Omental fat pad (tissue), 3 donors: ENCODE measurements at regions not wholly inside any gene's neighbourhood (a gene's known extent, or its start where the extent isn't known, plus 50 kb on each side); places are given as distances from the start of the nearest gene placed in this dataset.

ENCODE experiments used
- ATAC-seq: fragments of 150-250 bp; one replicate; pipeline ENCODE4 v1.9.1; 2016; ENCODE audit warnings: mild to moderate bottlenecking, moderate library complexity; ENCODE audit not compliant: low FRiP score
- DNase-seq: peaks from one replicate; pipeline ENCODE4 v3.0.0-alpha.2; 2019; ENCODE audit warnings: low spot score
- TF ChIP-seq, protein P1 (sequence below), 3 donors: fragments of 450-650 bp; IDR thresholded peaks; one replicate each; pipeline ENCODE4 v1.5.1; 2016 to 2017; ENCODE audit warnings: antibody characterized with exemption in 3 of 3, mild to moderate bottlenecking in 3 of 3, moderate library complexity in 2 of 3

DNA sequence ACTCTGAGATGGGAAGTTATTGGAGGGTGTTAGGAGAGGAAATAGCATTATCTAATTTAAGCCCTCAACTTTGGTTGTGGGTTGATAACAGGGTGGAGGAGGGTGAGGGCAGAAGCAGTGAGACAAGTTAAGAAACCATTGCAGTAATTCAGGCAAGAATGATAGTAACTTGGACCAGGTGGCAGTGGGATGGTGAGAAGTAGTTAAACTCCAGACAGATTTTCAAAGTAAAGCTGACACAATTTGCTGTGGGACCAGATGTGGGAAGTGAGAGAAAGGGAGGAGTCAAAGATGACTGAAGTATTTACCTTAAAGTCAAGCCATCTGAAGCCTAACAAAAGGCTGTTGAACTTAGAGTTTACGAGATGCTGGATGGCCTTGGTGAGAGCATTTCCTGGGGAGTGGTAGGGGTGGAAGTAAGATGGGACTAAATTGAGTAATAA is 163.2 kb upstream of the KLF7 start:
- ATAC-seq (no peak), DNase-seq (no peak)
- TF ChIP-seq, protein P1, sequence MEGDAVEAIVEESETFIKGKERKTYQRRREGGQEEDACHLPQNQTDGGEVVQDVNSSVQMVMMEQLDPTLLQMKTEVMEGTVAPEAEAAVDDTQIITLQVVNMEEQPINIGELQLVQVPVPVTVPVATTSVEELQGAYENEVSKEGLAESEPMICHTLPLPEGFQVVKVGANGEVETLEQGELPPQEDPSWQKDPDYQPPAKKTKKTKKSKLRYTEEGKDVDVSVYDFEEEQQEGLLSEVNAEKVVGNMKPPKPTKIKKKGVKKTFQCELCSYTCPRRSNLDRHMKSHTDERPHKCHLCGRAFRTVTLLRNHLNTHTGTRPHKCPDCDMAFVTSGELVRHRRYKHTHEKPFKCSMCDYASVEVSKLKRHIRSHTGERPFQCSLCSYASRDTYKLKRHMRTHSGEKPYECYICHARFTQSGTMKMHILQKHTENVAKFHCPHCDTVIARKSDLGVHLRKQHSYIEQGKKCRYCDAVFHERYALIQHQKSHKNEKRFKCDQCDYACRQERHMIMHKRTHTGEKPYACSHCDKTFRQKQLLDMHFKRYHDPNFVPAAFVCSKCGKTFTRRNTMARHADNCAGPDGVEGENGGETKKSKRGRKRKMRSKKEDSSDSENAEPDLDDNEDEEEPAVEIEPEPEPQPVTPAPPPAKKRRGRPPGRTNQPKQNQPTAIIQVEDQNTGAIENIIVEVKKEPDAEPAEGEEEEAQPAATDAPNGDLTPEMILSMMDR (IDR thresholded peaks at IDR 0.05): no peak

DNA sequence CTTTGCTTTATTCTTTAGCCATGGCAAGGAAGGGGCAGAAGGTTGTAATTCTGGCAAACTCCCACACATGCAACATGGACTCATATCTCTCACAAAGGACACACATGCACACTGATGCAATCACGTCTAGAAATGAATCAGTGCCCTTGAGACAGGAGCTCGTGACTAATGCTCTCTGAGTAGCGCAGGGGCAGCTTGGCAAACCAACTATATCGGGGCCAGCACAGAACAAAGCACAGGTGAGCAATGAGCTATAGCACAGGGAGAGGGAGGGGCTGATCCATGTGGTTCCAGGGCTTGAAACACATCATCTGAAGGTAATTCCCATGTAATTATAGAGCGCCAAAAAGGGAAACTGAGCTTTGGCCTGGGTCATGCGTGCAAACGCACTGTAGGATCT is 165.2 kb upstream of the KLF7 start:
- ATAC-seq (peak; percentile 68), DNase-seq (peak; percentile 40)
- TF ChIP-seq, protein P1 (IDR thresholded peaks at IDR 0.05): no peak

DNA sequence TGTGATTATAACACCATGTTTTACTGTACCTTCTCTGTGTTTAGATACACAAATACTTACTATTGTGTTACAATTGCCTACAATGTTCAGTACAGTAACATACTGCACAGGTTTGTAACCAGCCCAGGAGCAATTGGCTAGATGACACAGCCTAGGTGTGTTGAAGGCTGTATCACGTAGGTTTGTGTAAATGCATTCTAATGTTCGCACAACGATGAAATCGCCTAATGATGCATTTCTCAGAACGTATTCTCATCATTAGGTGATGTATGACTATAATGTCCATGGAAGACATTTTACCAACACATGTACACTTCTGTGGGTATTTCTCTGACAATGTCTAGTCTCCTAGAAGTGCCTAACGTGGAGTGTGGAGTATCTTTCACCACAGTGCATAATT is 165.9 kb upstream of the KLF7 start:
- DNase-seq (no peak), ATAC-seq (no peak)
- TF ChIP-seq, protein P1 (IDR thresholded peaks at IDR 0.05): no peak

DNA sequence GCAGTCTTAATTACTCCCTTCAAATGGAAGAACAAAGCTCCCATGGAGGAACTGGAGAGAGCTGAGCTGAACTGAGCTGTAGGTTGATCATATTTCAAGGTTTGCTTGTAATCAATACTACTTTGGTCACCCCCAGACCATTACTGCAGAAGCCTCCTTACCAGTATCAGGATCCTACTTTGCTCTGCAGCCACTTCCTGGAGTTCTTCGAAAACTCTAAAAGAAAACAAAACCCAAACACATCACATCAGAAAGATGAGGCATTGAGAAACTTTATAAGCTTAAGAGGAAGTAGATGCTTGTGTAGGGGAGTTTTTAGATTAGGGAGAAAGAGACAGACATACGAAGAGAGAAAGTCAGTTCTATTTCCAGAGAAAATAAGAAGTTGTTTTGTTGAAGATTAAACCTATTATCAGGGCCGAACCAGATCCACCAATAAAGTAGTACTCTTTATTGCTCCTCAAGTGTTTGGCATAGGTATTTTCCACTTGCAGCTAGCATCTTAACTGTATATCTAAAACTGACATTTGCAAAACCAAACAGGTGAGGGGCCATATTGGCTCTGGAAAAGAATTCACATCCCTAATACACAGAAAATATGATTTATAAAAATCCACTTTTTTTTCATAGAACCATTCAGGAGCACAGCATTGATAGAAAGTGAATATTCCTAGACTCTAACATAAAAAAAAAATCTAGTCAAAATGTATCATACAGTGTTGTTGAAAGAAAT is 166.9 kb upstream of the KLF7 start:
- ATAC-seq (no peak), DNase-seq (no peak)
- TF ChIP-seq, protein P1 (IDR thresholded peaks at IDR 0.05): no peak

DNA sequence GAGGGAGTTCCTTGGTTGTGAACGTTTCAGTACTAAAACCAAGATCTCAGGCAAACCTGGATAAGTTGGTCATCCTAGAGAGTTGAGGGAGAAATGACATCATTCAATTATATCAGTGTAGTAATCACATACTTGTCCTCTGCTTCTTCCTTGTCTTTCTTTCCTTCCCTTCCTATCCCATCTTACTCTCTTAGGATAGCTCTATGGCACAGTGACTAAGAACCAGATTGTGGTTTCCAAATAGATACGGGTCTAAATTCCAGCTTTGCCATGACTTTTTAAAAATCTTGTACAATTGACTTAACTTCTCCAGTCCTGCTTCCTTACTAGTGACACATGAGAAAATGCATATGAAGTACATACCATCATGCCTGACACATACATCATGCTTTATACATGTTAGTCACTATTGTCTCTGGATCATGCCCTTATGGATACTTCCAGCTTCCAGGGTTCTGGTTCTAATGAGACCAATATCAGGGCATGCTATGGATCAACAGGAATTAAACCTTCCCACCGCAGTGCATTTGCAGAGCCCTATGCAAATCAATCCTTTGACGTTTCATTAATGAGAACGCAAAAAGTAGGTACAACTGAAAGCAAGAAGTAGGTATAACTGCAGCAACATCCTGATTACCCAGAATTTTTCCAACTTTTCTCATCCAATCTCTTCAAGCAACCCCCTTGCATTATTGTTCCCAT is 168.0 kb upstream of the KLF7 start:
- ATAC-seq: no peak
- no peak for DNase-seq
- TF ChIP-seq, protein P1 (IDR thresholded peaks at IDR 0.05): no peak

DNA sequence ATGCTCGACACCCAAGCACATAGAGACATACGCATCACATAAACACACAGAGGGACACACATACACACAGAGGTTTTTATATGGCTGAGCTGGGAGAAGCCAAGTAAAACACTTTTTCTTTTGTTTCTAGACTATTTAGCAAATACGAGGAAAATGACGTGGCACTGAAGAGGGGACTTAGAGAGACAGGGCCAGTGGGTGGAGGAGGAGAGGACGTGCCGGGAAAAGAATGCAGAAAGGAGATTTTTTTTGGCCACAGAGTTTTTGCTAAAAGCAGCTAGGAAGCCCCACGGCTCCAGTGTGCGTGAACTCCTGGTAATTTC is 168.5 kb upstream of the KLF7 start:
- no peak for DNase-seq
- TF ChIP-seq, protein P1 (IDR thresholded peaks at IDR 0.05): no peak
- ATAC-seq: no peak
